ENCODE measurements at regions not wholly inside any gene's neighbourhood (a gene's known extent, or its start where the extent isn't known, plus 50 kb on each side); places are given as distances from the start of the nearest gene placed in this dataset.
"Not testable (repeated sequence)": the region's sequence is repeated elsewhere in the genome, so short reads cannot be mapped to it uniquely, and the experiment has no call there.

DNA sequence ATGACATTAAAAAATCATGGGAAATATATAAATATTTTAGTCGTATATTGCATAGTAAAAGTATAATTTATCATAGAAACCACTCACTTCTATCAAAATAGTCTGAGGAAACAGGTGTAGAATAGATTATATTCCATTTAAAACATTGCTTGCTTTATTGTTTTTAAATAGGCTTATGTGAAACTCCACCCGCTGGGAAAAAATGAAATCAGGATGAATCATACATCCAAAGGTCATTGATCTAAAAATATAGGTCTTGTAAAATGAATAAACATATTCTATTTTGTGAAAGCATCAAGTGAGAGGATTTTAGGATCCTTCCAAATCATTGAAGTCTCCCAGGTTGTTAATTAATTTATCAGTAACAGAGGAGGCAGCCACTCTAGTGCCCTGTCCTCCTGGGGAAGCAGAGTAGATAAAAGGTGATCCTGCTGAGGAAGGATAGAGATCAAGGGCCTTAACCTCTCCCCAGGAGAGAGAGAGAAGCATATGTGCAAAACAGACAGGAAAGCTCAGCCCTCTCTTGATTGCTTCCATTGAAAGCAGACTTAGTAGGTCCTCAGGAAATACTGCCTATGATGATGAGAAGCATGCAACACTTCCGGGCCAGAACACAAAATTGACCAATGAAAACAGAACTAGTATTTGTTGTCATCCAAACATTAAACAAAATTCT, 96.8 kb upstream of the MAP9 start:
- no peak for DNase-seq (ENCODE audit: low read depth in 2 of 2, low spot score in 1 of 2)

- DNase-seq (ENCODE audit: low read depth in 2 of 2, low spot score in 1 of 2), result no peak
Observed at GRCh38 chr4:155468282-155468681, 91.5 kb upstream of the MAP9 start.

- DNase-seq (ENCODE audit: low read depth in 2 of 2, low spot score in 1 of 2), result no peak
Observed at GRCh38 chr4:155450676-155451075, 73.9 kb upstream of the MAP9 start.

DNA sequence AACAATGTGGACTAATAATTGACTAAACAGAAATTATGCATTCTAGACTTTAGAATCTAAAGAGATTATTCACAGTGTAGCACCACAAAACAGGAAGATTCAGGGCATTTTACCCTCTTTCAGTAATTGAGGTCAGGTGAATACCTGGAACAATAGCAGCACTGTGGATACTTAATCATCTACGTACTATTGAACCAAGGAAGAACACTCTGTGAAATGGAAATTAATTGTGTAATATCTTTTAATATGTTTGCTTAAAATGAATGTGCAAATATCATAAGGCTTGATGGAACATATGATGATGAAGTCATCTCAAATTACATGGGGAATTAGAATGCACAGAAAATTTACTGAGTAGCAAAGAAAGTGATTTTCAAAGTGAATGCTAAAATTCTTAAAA, 68.5 kb upstream of the MAP9 start:
- no peak for DNase-seq (ENCODE audit: low read depth in 2 of 2, low spot score in 1 of 2)

GRCh38 chr4:155444721-155445120, 68.0 kb upstream of the MAP9 start:
- no peak for DNase-seq (ENCODE audit: low read depth in 2 of 2, low spot score in 1 of 2)

DNA sequence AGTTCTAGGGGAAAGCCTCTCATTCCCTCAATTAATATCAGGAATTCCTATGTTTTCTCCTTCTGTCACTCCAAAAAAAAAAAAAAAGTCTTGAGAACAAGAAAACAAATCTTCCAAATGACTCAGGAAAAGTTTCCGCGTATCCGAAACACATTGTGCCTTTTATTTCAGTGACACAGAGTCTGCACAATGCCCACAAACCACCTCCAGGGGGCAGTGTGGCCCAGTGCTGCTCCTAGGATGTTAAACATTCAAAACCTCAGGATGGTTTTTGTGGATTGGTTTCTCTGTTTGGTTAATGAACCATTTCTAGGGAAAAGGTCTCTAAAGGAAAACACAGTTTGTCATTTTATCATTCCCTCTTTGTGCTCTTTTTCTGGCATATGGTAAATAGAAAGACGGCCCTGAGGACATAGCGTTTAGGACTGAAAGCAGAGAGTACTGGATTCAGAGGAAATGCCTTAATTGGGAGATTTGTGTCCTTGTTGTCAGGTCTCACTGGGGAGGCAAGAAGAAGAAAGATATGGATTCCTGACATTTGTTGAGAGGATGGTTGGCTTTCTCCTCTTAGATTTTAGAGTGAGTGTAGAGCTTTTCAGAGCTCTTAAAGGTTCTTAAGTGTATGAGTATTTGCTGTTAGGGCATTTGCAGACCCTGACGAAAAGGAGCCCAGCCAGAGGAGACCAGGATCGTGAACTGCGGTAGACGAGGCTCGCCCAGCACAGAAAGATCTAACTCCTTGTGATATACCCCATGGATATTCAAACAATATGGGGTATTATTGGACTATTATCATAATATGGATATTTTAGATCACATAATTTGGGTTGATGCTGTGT, 65.7 kb upstream of the MAP9 start:
- DNase-seq (ENCODE audit: low read depth in 2 of 2, low spot score in 1 of 2), result peak; percentile 19 to 38

DNA sequence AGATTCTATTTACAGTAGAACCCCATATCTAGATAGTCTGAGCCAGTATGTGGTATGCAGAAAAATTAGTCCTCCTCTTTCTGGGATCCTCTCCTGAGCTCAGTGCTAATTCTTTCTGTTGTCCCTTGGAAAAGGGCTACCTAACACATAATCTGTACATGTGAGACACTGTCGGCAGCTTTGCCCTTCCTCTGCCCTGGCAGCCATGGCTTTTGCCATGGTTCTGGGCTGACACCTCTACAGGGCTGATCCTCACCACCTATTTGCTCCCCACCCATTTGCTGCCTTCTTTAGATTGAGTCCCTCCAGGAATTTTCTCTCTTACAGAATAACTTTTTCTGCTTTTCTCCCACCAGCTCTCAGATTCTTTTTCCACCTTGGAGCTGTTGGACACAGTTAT, 64.7 kb upstream of the MAP9 start:
- DNase-seq (ENCODE audit: low read depth in 2 of 2, low spot score in 1 of 2), result no peak

DNA sequence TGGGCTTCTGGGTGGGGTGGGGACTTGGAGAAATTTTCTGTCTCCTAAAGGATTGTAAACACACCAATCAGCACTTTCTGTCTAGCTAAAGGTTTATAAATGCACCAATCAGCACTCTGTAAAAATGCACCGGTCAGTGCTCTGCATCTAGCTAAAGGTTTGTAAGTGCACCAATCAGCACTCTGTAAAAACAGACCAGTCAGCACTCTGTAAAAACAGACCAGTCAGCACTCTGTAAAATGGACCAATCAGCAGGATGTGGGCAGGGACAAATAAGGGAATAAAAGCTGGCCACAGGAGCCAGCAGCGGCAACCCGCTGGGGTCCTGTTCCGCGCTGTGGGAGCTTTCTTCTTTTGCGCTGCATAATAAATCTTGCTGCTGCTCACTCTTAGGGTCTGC, 63.0 kb upstream of the MAP9 start:
- not testable (repeated sequence) for DNase-seq (ENCODE audit: low read depth in 2 of 2, low spot score in 1 of 2)

DNA sequence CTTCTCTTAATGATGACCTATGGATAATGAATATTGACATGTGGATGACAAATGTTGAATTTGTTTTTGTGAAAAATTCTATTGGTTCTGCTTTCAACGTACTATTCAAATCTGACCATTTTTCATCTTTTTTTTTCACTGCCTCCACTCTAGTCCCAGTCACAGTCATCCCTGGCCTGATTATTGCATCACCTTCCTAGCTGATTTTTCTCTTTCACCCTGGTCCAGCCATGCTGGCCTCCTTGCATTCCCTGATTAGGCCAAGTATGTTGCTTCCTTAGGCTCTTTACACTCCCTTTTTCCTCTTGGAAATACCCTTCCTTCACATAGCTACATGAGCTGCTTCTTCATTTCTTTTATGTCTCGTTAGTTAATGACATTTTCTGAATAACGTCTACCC, 58.1 kb upstream of the MAP9 start:
- no peak for DNase-seq (ENCODE audit: low read depth in 2 of 2, low spot score in 1 of 2)

- DNase-seq (ENCODE audit: low read depth in 2 of 2, low spot score in 1 of 2), result no peak
Observed at GRCh38 chr4:155434366-155434765, 57.6 kb upstream of the MAP9 start.

DNA sequence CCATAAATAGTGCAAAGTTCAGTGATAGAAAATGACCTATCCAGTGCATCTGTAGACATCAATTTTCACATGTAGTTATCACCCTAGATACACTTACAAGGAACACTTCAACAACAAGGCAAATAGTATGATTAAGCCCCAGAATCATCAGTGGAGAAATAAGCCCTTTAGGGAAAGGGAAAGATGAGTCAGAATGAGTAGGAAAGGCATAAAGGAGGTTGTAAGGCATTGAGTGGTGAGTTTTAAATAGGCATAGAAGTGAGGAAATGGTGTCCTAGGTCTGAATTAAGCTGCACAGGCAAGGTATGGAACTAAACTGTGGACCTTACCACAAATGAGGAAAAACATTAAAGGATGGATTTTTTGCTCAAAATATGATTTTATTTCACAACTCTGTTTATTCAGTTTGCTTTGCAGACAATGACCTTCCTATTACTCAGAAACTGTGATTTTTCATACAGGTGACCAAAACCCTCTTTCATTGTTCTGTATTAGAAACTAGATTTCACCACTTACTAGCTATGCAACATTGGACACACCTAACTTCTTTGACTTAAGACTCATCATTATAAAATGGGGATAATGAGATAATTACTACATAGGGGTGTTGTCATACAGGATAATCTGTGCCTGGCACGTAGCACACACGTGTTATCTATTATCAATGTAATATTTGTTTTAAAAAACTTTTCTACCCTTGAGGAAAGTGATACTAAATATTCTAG, 57.0 kb upstream of the MAP9 start:
- DNase-seq (ENCODE audit: low read depth in 2 of 2, low spot score in 1 of 2), result no peak

- DNase-seq (ENCODE audit: low read depth in 2 of 2, low spot score in 1 of 2), result no peak
Observed at GRCh38 chr4:155430895-155431795, 54.4 kb upstream of the MAP9 start.

- DNase-seq (ENCODE audit: low read depth in 2 of 2, low spot score in 1 of 2), result no peak
Observed at GRCh38 chr4:155428128-155428527, 51.4 kb upstream of the MAP9 start.

GRCh38 chr4:155426953-155427352, 50.2 kb upstream of the MAP9 start:
- DNase-seq (ENCODE audit: low read depth in 2 of 2, low spot score in 1 of 2), result no peak
